IMR-90 (cell line): ENCODE measurements at regions not wholly inside any gene's neighbourhood (a gene's known extent, or its start where the extent isn't known, plus 50 kb on each side); places are given as distances from the start of the nearest gene placed in this dataset.

Experiments
- ATAC-seq: fragments of 200-7000 bp; cut with Tn5 transposase; 2 replicates; pipeline ENCODE4 v1.9.1; 2020; ENCODE audit warnings: low read depth, mild to moderate bottlenecking, moderate library complexity
- BruUV-seq: library from RNA; stranded (reverse); fragments of 400-500 nt; replicated peaks from 2 replicates; lab custom pipeline; 2021; lab: Mats Ljungman, UMichigan
- CTCF ChIA-PET: fragments of 300-600 bp; formaldehyde crosslinking; extraction: SDS; loops from one replicate; lab custom pipeline; 2021; ENCODE audit warnings: antibody characterized with exemption; lab: Yijun Ruan, JAX
- POLR2A ChIA-PET: fragments of 300-600 bp; sonication (Branson Sonifier 250); formaldehyde crosslinking; loops from one replicate; lab custom pipeline; 2022; ENCODE audit warnings: antibody characterized with exemption; ENCODE audit not compliant: unreplicated experiment; lab: Charles Lee
- DNase-seq: peaks from one replicate; pipeline ENCODE4 v3.0.0; 2013
- H2AFZ ChIP-seq: replicated peaks from 2 replicates; pipeline ENCODE3; 2013; ENCODE audit warnings: low read length, mild to moderate bottlenecking; ENCODE audit not compliant: poor library complexity
- H2AK5ac ChIP-seq: 2 replicates; pipeline ENCODE4 v1.6.1; 2013; ENCODE audit warnings: low read depth, low read length, inconsistent platforms
- H2AK9ac ChIP-seq: replicated peaks from 2 replicates; pipeline ENCODE3; 2013; ENCODE audit warnings: mild to moderate bottlenecking, low read depth, low read length, moderate library complexity; ENCODE audit not compliant: poor library complexity
- H2BK120ac ChIP-seq: 2 replicates; pipeline ENCODE4 v1.6.1; 2013; ENCODE audit warnings: low read depth, low read length, inconsistent platforms
- H2BK15ac ChIP-seq: 3 replicates; pipeline ENCODE4 v1.6.1; 2013; ENCODE audit warnings: low read depth, low read length, inconsistent platforms
- H2BK20ac ChIP-seq: 2 replicates; pipeline ENCODE4 v1.6.1; 2013; ENCODE audit warnings: low read depth, mild to moderate bottlenecking, inconsistent platforms, low read length, moderate library complexity
- H2BK5ac ChIP-seq: 2 replicates; pipeline ENCODE4 v1.6.1; 2013; ENCODE audit warnings: mild to moderate bottlenecking, low read depth, low read length, inconsistent platforms; ENCODE audit not compliant: poor library complexity, severe bottlenecking
- H3K14ac ChIP-seq: replicated peaks from 2 replicates; pipeline ENCODE4 v1.6.1; 2013; ENCODE audit warnings: low read depth, low read length, inconsistent platforms
- H3K18ac ChIP-seq: 2 replicates; pipeline ENCODE4 v1.6.1; 2013; ENCODE audit warnings: low read depth, low read length, control low read depth
- H3K23ac ChIP-seq: 2 replicates; pipeline ENCODE4 v1.6.1; 2013; ENCODE audit warnings: low read depth, low read length, inconsistent platforms
- H3K27ac ChIP-seq: 2 replicates; pipeline ENCODE4 v1.5.1; 2013; ENCODE audit warnings: mild to moderate bottlenecking, control low read depth, low read length; ENCODE audit not compliant: insufficient read depth
- H3K27me3 ChIP-seq: 2 replicates; pipeline ENCODE4 v1.6.1; 2013; ENCODE audit warnings: low read length; ENCODE audit not compliant: control insufficient read depth, insufficient read depth
- H3K36me3 ChIP-seq: 2 replicates; pipeline ENCODE4 v1.6.1; 2013; ENCODE audit warnings: low read length, mixed read lengths; ENCODE audit not compliant: control insufficient read depth, insufficient read depth
- H3K4ac ChIP-seq: 2 replicates; pipeline ENCODE4 v1.6.1; 2013; ENCODE audit warnings: low read depth, low read length, inconsistent platforms
- H3K4me1 ChIP-seq: 2 replicates; pipeline ENCODE4 v1.6.1; 2013; ENCODE audit warnings: low read length, mixed read lengths; ENCODE audit not compliant: control insufficient read depth, insufficient read depth
- H3K4me2 ChIP-seq: 2 replicates; pipeline ENCODE4 v1.6.1; 2013; ENCODE audit warnings: low read depth, mild to moderate bottlenecking, control low read depth, low read length, moderate library complexity
- H3K4me3 ChIP-seq: 2 replicates; pipeline ENCODE4 v1.5.1; 2013; ENCODE audit warnings: low read depth, mild to moderate bottlenecking, control low read depth, low read length, moderate library complexity; ENCODE audit not compliant: insufficient read depth
- H3K56ac ChIP-seq: 2 replicates; pipeline ENCODE4 v1.6.1; 2013; ENCODE audit warnings: low read length, inconsistent platforms; ENCODE audit not compliant: insufficient read depth; ENCODE audit errors: extremely low read depth
- H3K79me1 ChIP-seq, 2 experiments: 2 replicates each; pipeline ENCODE4 v1.6.1; 2013; ENCODE audit warnings: low read length in 2 of 2, inconsistent platforms in 1 of 2, low read depth in 1 of 2
- H3K9ac ChIP-seq: 2 replicates; pipeline ENCODE4 v1.6.1; 2013; ENCODE audit warnings: low read depth, low read length, control low read depth
- H3K9me1 ChIP-seq: 2 replicates; pipeline ENCODE4 v1.6.1; 2013; ENCODE audit warnings: low read length, inconsistent platforms; ENCODE audit not compliant: insufficient read depth
- H3K9me3 ChIP-seq: 2 replicates; pipeline ENCODE4 v1.6.1; 2013; ENCODE audit warnings: low read length; ENCODE audit not compliant: control insufficient read depth, insufficient read depth
- H4K20me1 ChIP-seq: 2 replicates; pipeline ENCODE4 v1.6.1; 2013; ENCODE audit warnings: low read length, inconsistent platforms; ENCODE audit not compliant: insufficient read depth
- H4K5ac ChIP-seq: 2 replicates; pipeline ENCODE4 v1.6.1; 2013; ENCODE audit warnings: mild to moderate bottlenecking, low read depth, low read length, control low read depth
- H4K8ac ChIP-seq, 2 experiments: 2 replicates each; pipeline ENCODE4 v1.6.1; 2013; ENCODE audit warnings: low read depth in 2 of 2, low read length in 2 of 2, control low read depth in 1 of 2, inconsistent platforms in 1 of 2
- H4K91ac ChIP-seq: 2 replicates; pipeline ENCODE4 v1.6.1; 2013; ENCODE audit warnings: low read depth, low read length, inconsistent platforms; ENCODE audit not compliant: insufficient read depth
- CEBPB ChIP-seq: IDR thresholded peaks from 2 replicates; pipeline ENCODE4 v1.6.1; 2012; ENCODE audit warnings: low read depth, low read length, improper control_type of control experiment
- RAD21 ChIP-seq: IDR thresholded peaks from 2 replicates; pipeline ENCODE4 v1.6.1; 2012; ENCODE audit warnings: low read length, improper control_type of control experiment
- WGBS, 2 experiments: methylation state at CpG; one replicate each; pipeline versions ENCODE4 v1.1.5 to v1.1.7; 2013; ENCODE audit warnings: missing lambda C conversion rate in 2 of 2; ENCODE audit not compliant: insufficient read length in 1 of 2; ENCODE audit errors: extremely low coverage in 2 of 2; 5-methylcytosine and 5-hydroxymethylcytosine counted together
- dilution Hi-C: fragments of 300-500 bp; cut with HindIII; formaldehyde crosslinking; loops from one replicate; pipeline ENCODE4 v1.14.3; 2018; ENCODE audit warnings: low sequenced_read_pairs; ENCODE audit not compliant: unreplicated experiment
- in situ Hi-C: fragments of 300-500 bp; cut with MboI; formaldehyde crosslinking; loops from 3 replicates; pipeline ENCODE4 v1.14.3; 2019; ENCODE audit warnings: low sequenced_read_pairs, inconsistent platforms, mixed read lengths
- intact Hi-C: fragments of 100-400 bp; cut with micrococcal nuclease; formaldehyde crosslinking; loops from 2 replicates; pipeline ENCODE4 v1.10.0; 2022

DNA sequence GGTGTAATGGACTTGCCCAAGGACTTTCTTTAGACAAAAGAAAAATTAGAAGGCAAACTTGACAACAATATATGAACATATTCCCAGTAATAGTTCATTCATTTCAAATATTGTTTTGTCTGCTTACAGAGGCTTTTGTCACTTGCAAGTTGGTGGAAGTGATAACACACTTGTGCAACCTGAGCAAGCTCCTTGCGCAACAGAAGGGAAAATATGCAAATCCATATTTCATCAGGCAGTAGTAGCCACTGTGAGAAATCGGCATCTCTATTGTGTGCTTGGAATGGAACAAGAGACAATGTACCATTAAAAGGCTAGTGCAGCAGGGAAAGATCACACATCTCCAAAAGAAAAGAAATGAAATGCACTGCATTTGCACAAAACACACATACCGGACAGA lies 125.3 kb upstream of the RASEF start:
- DNase-seq (no peak), ATAC-seq (no peak)
- in situ Hi-C loops = no loop called here
- Histone ChIP-seq H3K4ac (no peak overlapping the region), H3K18ac (no peak overlapping the region), H3K36me3 (no peaks in the 10 kb centered on the region), H3K27me3 (no peaks in the 10 kb centered on the region), H3K4me3 (no peak overlapping the region), H3K9ac (no peak overlapping the region), H3K27ac (no peak overlapping the region), H3K9me3 (no peaks in the 10 kb centered on the region), H2BK15ac (no peak overlapping the region), H3K79me1 (no peaks in the 10 kb centered on the region), H3K4me1 (no peaks in the 10 kb centered on the region), H3K23ac (no peak overlapping the region), H3K4me2 (no peak overlapping the region), H2AFZ (no peak overlapping the region), H2BK20ac (no peak overlapping the region), H2BK120ac (no peak overlapping the region), H2BK5ac (no peak overlapping the region), H4K91ac (no peak overlapping the region), H3K9me1 (no peaks in the 10 kb centered on the region), H3K56ac (no peak overlapping the region), H2AK9ac (no peak overlapping the region), H4K20me1 (no peaks in the 10 kb centered on the region), H3K14ac (no peak overlapping the region), H2AK5ac (no peak overlapping the region), H4K5ac (no peak overlapping the region), H4K8ac (no peak overlapping the region)
- CTCF ChIA-PET = no interaction called here
- no CpG with 5 or more reads among the region's 3 CpGs for WGBS, 2 experiments
- intact Hi-C loops = no loop called here
- no peak for TF ChIP-seq RAD21
- peak; percentile 41; the same call in 1 of the 2 replicates for TF ChIP-seq CEBPB
- BruUV-seq = no TSS peak
- dilution Hi-C loops = no loop called here
- POLR2A ChIA-PET = no interaction called here
